GM12874 (cell line): ENCODE measurements at regions not wholly inside any gene's neighbourhood (a gene's known extent, or its start where the extent isn't known, plus 50 kb on each side); places are given as distances from the start of the nearest gene placed in this dataset.

Experiments used
- CTCF ChIP-seq: IDR thresholded peaks from 2 replicates; pipeline ENCODE4 v1.5.1; 2011; ENCODE audit warnings: low read depth, mild to moderate bottlenecking, control low read depth, low read length, moderate library complexity; ENCODE audit not compliant: insufficient read depth

GRCh38 chr5:159402856-159403255 lies 72.6 kb upstream of the IL12B start:
- no peak for TF ChIP-seq CTCF

GRCh38 chr5:159403906-159404681 lies 73.8 kb upstream of the IL12B start:
- no peak for TF ChIP-seq CTCF

DNA sequence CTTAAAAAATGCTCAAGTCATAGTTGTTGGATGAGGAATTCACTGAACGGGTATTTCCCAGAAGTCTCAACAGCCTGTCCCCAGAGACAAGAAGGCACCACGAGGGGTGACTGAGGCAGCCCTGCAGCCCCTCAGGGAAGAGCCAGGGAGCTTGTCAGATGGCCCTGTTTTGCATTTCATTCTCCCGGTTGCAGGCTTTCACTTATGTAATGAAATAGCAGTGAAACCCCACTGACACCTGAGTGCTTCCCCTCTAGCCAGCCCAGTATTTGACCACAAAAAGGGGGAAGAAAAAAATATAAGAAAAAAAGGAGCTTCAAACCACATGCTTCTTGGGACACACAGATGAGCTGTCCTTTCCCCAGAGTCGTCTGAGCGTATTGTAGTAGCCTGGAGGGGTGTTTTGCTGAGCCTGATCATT lies 75.3 kb upstream of the IL12B start:
- no peak for TF ChIP-seq CTCF

DNA sequence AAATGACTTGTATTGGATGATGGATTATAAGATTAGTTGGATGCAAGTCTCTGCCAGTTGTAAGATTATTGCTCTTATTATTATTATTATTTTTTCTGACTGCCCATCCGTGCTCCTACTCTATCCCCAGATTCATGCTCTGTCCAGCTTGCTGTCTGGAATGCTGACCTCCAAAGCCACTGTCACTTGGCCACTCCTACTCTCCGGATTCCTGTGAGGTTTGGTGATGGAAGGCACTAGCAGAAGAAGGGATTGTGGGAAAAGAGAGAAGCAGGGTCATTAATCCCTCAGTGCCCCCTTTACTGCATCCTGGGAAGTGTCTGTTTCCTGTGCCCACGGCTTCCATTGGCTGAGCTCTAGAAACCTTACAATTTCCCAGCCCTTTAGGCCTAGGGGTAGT lies 76.3 kb upstream of the IL12B start:
- no peak for TF ChIP-seq CTCF

DNA sequence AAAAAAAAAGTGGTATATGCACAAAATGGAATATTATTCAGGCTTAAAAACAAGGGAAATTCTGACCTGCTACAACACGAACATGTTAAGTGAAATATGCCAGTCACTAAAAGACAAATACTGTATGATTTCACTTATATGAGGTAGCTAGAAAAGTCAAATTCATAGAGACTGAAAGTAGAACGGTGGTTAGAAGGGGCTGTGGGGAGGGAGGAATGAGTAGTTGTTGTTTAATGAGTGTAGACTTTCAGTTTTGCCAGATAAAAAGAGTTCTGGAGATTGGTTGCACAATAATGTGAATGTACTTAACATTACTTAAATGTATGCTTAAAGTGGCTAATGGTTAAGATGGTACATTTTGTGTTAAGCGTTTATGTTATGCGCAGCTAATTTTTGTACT lies 79.5 kb upstream of the IL12B start:
- TF ChIP-seq CTCF: no peak

DNA sequence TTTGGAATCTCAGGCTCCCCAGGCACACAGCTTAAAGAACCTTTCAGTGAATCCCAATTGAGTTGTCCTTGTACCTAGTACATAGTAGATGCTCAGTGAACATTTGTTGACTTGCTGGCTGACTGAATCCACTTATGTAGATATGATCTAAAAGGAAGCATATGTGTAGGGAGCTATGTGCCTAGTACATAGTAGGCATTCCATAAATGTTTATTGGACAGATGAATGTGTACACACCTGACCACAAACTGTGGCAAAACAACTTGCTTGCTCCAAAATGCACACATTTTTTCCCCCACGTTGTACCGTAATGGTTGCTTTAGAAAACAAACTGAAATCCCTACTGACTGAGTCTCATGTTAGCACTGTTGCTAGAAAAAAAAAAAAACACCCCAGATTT lies 80.2 kb upstream of the IL12B start:
- no peak for TF ChIP-seq CTCF

- TF ChIP-seq CTCF: no peak
These were observed 80.8 kb upstream of the IL12B start for GRCh38 chr5:159411115-159411514.
